ENCODE measurements at regions not wholly inside any gene's neighbourhood (a gene's known extent, or its start where the extent isn't known, plus 50 kb on each side); places are given as distances from the start of the nearest gene placed in this dataset.
"Not testable (repeated sequence)": the region's sequence is repeated elsewhere in the genome, so short reads cannot be mapped to it uniquely, and the experiment has no call there.

GRCh38 chr5:36502608-36503007 is 103.8 kb upstream of the SLC1A3 start:
- Mint-ChIP-seq H3K4me1 (ENCODE audit: low read depth) (no peaks in the 10 kb centered on the region), H3K9me3 (no peaks in the 10 kb centered on the region), H3K36me3 (no peaks in the 10 kb centered on the region), H3K27ac (no peak overlapping the region), H3K4me3 (no peak overlapping the region), H3K27me3 (peaks cover 1% of the 10 kb centered on the region)
- CTCF ChIA-PET, result interaction anchor here (1.3 kb wide), 1 partner anchor 194 kb away, joined by 3 read pairs; no protein-coding TSS in a partner anchor
- POLR2A ChIA-PET, result no interaction called here
- intact Hi-C loops (cut with micrococcal nuclease), result no loop called here
- no peak for DNase-seq

- intact Hi-C loops (cut with micrococcal nuclease), result loop anchor here (5.0 kb wide), 1 partner anchor 192 kb away; no protein-coding TSS in a partner anchor
- ChIA-PET POLR2A (no interaction called here), CTCF (interaction anchor here (0.9 to 5.0 kb wide), 9 partner anchors 11 to 426 kb away, joined by 3 to 25 read pairs (median 6); partner anchors contain the start of gene NADK2)
- Mint-ChIP-seq H3K27ac (no peak overlapping the region), H3K9me3 (no peaks in the 10 kb centered on the region), H3K27me3 (no peaks in the 10 kb centered on the region), H3K4me3 (no peak overlapping the region), H3K4me1 (ENCODE audit: low read depth) (no peaks in the 10 kb centered on the region), H3K36me3 (no peaks in the 10 kb centered on the region)
- no peak for DNase-seq
These were observed 101.4 kb upstream of the SLC1A3 start for GRCh38 chr5:36505021-36505420.

GRCh38 chr5:36507332-36507952 is 99.0 kb upstream of the SLC1A3 start:
- no peak overlapping the region for H3K27ac Mint-ChIP-seq
- no peaks in the 10 kb centered on the region for H3K27me3 Mint-ChIP-seq
- no peaks in the 10 kb centered on the region for H3K4me1 Mint-ChIP-seq (ENCODE audit: low read depth)
- no peaks in the 10 kb centered on the region for H3K36me3 Mint-ChIP-seq
- intact Hi-C loops (cut with micrococcal nuclease), result loop anchor here (1.0 to 5.0 kb wide), 5 partner anchors 92 to 428 kb away; no protein-coding TSS in a partner anchor
- H3K4me3 Mint-ChIP-seq, result no peak overlapping the region
- no peaks in the 10 kb centered on the region for H3K9me3 Mint-ChIP-seq
- POLR2A ChIA-PET, result interaction anchor here (0.6 kb wide), 1 partner anchor 374 kb away, joined by 3 read pairs; no protein-coding TSS in a partner anchor
- CTCF ChIA-PET, result interaction anchor here (0.7 to 5.0 kb wide), 10 partner anchors 9 to 428 kb away, joined by 3 to 25 read pairs (median 4); no protein-coding TSS in a partner anchor
- peak; percentile 78 for DNase-seq

- POLR2A ChIA-PET; DNase-seq; H3K36me3 Mint-ChIP-seq; H3K27me3 Mint-ChIP-seq; H3K27ac Mint-ChIP-seq; H3K9me3 Mint-ChIP-seq; H3K4me3 Mint-ChIP-seq; H3K4me1 Mint-ChIP-seq (ENCODE audit: low read depth): not testable (repeated sequence)
- intact Hi-C loops (cut with micrococcal nuclease), result loop anchor here (5.0 kb wide), 1 partner anchor 189 kb away; no protein-coding TSS in a partner anchor
- CTCF ChIA-PET, result interaction anchor here (1.0 to 5.0 kb wide), 7 partner anchors 92 to 243 kb away, joined by 3 to 25 read pairs (median 4); partner anchors contain the start of gene RANBP3L
These were observed 98.1 kb upstream of the SLC1A3 start for GRCh38 chr5:36508331-36508730.

GRCh38 chr5:36513647-36514046 is 92.8 kb upstream of the SLC1A3 start:
- POLR2A ChIA-PET; H3K9me3 Mint-ChIP-seq; H3K27me3 Mint-ChIP-seq; H3K27ac Mint-ChIP-seq; H3K4me1 Mint-ChIP-seq (ENCODE audit: low read depth); H3K4me3 Mint-ChIP-seq; CTCF ChIA-PET; H3K36me3 Mint-ChIP-seq; DNase-seq; intact Hi-C loops (cut with micrococcal nuclease): not testable (repeated sequence)

- Mint-ChIP-seq H3K27me3 (no peaks in the 10 kb centered on the region), H3K36me3 (no peaks in the 10 kb centered on the region), H3K4me3 (no peak overlapping the region), H3K27ac (no peak overlapping the region), H3K9me3 (peaks cover 5% of the 10 kb centered on the region), H3K4me1 (ENCODE audit: low read depth) (no peaks in the 10 kb centered on the region)
- ChIA-PET POLR2A (no interaction called here), CTCF (no interaction called here)
- DNase-seq, result no peak
- intact Hi-C loops (cut with micrococcal nuclease), result no loop called here
These were observed 86.5 kb upstream of the SLC1A3 start for GRCh38 chr5:36519881-36520280.

GRCh38 chr5:36521219-36521618 is 85.2 kb upstream of the SLC1A3 start:
- Mint-ChIP-seq H3K4me3 (no peak overlapping the region), H3K4me1 (ENCODE audit: low read depth) (no peaks in the 10 kb centered on the region), H3K27ac (no peak overlapping the region), H3K9me3 (peaks cover 5% of the 10 kb centered on the region), H3K27me3 (no peaks in the 10 kb centered on the region), H3K36me3 (no peaks in the 10 kb centered on the region)
- ChIA-PET POLR2A (no interaction called here), CTCF (no interaction called here)
- DNase-seq, result no peak
- intact Hi-C loops (cut with micrococcal nuclease), result no loop called here

- no peaks in the 10 kb centered on the region for H3K36me3 Mint-ChIP-seq
- POLR2A ChIA-PET, result no interaction called here
These were observed 84.3 kb upstream of the SLC1A3 start for GRCh38 chr5:36521838-36522745.

GRCh38 chr5:36522746-36523065 is 83.7 kb upstream of the SLC1A3 start:
- intact Hi-C loops (cut with micrococcal nuclease), result no loop called here
- peaks cover 5% of the 10 kb centered on the region for H3K9me3 Mint-ChIP-seq
- no peaks in the 10 kb centered on the region for H3K36me3 Mint-ChIP-seq
- no peak overlapping the region for H3K4me3 Mint-ChIP-seq
- no peak for DNase-seq
- no peaks in the 10 kb centered on the region for H3K27me3 Mint-ChIP-seq
- no peaks in the 10 kb centered on the region for H3K4me1 Mint-ChIP-seq (ENCODE audit: low read depth)
- no peak overlapping the region for H3K27ac Mint-ChIP-seq
- CTCF ChIA-PET, result no interaction called here
- POLR2A ChIA-PET, result no interaction called here

More at GRCh38 chr5:36521838-36522745, 84.3 kb upstream of the SLC1A3 start:
- Mint-ChIP-seq H3K27me3 (no peaks in the 10 kb centered on the region), H3K4me3 (no peak overlapping the region), H3K27ac (no peak overlapping the region), H3K4me1 (ENCODE audit: low read depth) (no peaks in the 10 kb centered on the region), H3K9me3 (peaks cover 5% of the 10 kb centered on the region)
- intact Hi-C loops (cut with micrococcal nuclease), result no loop called here
- CTCF ChIA-PET, result no interaction called here
- no peak for DNase-seq

GRCh38 chr5:36523450-36523849 is 83.0 kb upstream of the SLC1A3 start:
- intact Hi-C loops (cut with micrococcal nuclease), result no loop called here

GRCh38 chr5:36523926-36524325 is 82.5 kb upstream of the SLC1A3 start:
- intact Hi-C loops (cut with micrococcal nuclease), result no loop called here

More at GRCh38 chr5:36523450-36523849, 83.0 kb upstream of the SLC1A3 start:
- Mint-ChIP-seq H3K9me3 (peaks cover under 1% of the 10 kb centered on the region), H3K4me1 (ENCODE audit: low read depth) (no peaks in the 10 kb centered on the region), H3K36me3 (no peaks in the 10 kb centered on the region), H3K27me3 (no peaks in the 10 kb centered on the region), H3K4me3 (no peak overlapping the region), H3K27ac (no peak overlapping the region)
- ChIA-PET POLR2A (interaction anchor here (0.5 to 0.6 kb wide), 2 partner anchors 27 to 54 kb away, joined by 3 to 5 read pairs; no protein-coding TSS in a partner anchor), CTCF (no interaction called here)
- DNase-seq, result no peak

GRCh38 chr5:36526537-36526936 is 79.9 kb upstream of the SLC1A3 start:
- intact Hi-C loops (cut with micrococcal nuclease), result no loop called here
- peaks cover 9% of the 10 kb centered on the region for H3K27me3 Mint-ChIP-seq
- no peaks in the 10 kb centered on the region for H3K9me3 Mint-ChIP-seq
- no peaks in the 10 kb centered on the region for H3K36me3 Mint-ChIP-seq
- ChIA-PET CTCF (no interaction called here), POLR2A (no interaction called here)
- no peaks in the 10 kb centered on the region for H3K4me1 Mint-ChIP-seq (ENCODE audit: low read depth)
- no peak for DNase-seq
- no peak overlapping the region for H3K4me3 Mint-ChIP-seq
- H3K27ac Mint-ChIP-seq, result no peak overlapping the region

More at GRCh38 chr5:36523926-36524325, 82.5 kb upstream of the SLC1A3 start:
- ChIA-PET POLR2A (interaction anchor here (0.6 kb wide), 1 partner anchor 54 kb away, joined by 3 read pairs; no protein-coding TSS in a partner anchor), CTCF (no interaction called here)
- H3K4me3 Mint-ChIP-seq, result no peak overlapping the region
- H3K9me3 Mint-ChIP-seq, result no peaks in the 10 kb centered on the region
- no peaks in the 10 kb centered on the region for H3K4me1 Mint-ChIP-seq (ENCODE audit: low read depth)
- H3K36me3 Mint-ChIP-seq, result no peaks in the 10 kb centered on the region
- H3K27me3 Mint-ChIP-seq, result peaks cover 4% of the 10 kb centered on the region
- no peak for DNase-seq
- H3K27ac Mint-ChIP-seq, result no peak overlapping the region

Measured in activated CD4-positive, alpha-beta memory T cell treated with anti-CD3 and anti-CD28 coated beads for 36 hours (primary cell).